ENCODE measurements at regions not wholly inside any gene's neighbourhood (a gene's known extent, or its start where the extent isn't known, plus 50 kb on each side); places are given as distances from the start of the nearest gene placed in this dataset.

DNA sequence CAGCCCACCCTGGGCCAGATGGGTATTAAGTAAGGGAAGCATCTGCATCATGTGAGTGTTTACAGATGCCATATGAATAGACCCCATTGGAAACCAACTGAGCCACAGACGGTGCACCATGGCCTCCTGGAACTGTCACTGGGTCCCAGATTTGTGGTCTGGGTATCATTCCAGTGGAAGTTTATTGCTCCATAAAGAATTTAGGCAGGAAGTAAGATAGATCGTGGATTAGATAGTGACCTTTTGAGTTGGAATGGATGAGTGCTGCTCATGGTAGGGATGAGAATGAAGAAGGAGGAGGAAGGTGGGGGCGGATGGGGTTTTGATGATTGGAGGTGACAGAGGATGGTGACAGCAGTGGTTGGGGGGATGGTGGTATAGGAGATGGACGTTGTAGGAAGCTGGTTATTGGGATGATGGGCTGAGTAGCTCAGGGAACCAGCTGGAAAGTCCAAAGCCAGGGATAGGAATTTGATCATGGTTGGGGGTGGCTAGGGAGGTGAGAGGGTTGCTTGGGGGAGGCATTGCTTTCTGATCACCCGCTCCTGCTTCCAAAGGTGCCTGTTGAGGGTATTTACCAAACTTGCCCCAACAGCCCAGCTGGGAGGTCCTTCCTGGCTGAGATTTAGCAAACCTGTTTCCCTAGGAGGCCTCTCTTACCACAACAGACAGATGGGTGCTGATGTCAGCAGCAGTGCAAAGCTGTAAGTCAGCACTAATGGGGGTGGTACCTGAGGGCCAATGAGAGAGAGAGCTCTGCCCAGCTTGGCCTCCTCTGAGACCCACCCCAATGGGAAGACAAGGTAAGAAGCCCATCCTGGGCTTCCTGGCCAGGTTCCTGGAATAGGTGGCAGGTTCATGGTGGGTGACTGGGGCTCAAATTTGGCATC lies 78.0 kb downstream of the VEGFA start:
- TF ChIP-seq, protein P1, sequence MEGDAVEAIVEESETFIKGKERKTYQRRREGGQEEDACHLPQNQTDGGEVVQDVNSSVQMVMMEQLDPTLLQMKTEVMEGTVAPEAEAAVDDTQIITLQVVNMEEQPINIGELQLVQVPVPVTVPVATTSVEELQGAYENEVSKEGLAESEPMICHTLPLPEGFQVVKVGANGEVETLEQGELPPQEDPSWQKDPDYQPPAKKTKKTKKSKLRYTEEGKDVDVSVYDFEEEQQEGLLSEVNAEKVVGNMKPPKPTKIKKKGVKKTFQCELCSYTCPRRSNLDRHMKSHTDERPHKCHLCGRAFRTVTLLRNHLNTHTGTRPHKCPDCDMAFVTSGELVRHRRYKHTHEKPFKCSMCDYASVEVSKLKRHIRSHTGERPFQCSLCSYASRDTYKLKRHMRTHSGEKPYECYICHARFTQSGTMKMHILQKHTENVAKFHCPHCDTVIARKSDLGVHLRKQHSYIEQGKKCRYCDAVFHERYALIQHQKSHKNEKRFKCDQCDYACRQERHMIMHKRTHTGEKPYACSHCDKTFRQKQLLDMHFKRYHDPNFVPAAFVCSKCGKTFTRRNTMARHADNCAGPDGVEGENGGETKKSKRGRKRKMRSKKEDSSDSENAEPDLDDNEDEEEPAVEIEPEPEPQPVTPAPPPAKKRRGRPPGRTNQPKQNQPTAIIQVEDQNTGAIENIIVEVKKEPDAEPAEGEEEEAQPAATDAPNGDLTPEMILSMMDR (IDR thresholded peaks at IDR 0.05 in 2 of 3, conservative IDR thresholded peaks at IDR 0.05 in 1 of 3; ENCODE audit: control insufficient read depth in 2 of 3, extremely low read depth in 1 of 3, insufficient read depth in 1 of 3, low read depth in 3 of 3, low read length in 3 of 3) = no peak
- TF ChIP-seq, protein P2, sequence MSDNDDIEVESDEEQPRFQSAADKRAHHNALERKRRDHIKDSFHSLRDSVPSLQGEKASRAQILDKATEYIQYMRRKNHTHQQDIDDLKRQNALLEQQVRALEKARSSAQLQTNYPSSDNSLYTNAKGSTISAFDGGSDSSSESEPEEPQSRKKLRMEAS (IDR thresholded peaks at IDR 0.05; ENCODE audit: low read depth, low read length) = no peak
- TF ChIP-seq, protein P3, sequence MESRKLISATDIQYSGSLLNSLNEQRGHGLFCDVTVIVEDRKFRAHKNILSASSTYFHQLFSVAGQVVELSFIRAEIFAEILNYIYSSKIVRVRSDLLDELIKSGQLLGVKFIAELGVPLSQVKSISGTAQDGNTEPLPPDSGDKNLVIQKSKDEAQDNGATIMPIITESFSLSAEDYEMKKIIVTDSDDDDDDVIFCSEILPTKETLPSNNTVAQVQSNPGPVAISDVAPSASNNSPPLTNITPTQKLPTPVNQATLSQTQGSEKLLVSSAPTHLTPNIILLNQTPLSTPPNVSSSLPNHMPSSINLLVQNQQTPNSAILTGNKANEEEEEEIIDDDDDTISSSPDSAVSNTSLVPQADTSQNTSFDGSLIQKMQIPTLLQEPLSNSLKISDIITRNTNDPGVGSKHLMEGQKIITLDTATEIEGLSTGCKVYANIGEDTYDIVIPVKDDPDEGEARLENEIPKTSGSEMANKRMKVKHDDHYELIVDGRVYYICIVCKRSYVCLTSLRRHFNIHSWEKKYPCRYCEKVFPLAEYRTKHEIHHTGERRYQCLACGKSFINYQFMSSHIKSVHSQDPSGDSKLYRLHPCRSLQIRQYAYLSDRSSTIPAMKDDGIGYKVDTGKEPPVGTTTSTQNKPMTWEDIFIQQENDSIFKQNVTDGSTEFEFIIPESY (IDR thresholded peaks at IDR 0.05) = no peak
- no peak for TF ChIP-seq HCFC1 (IDR thresholded peaks at IDR 0.05; ENCODE audit: low read length)
- TF ChIP-seq POLR2AphosphoS5 (IDR thresholded peaks at IDR 0.05; ENCODE audit: low read length) = no peak
- no peak for TF ChIP-seq RAD51 (IDR thresholded peaks at IDR 0.05)
- no peak for TF ChIP-seq CEBPB (IDR thresholded peaks at IDR 0.05; ENCODE audit: borderline replicate concordance in 1 of 2, low read depth in 2 of 2, low read length in 2 of 2)
- TF ChIP-seq YY1 (IDR thresholded peaks at IDR 0.05; ENCODE audit: low read depth, low read length) = no peak
- TF ChIP-seq RCOR1 (conservative IDR thresholded peaks at IDR 0.05; ENCODE audit: low read depth, low read length) = no peak
- no peak for TF ChIP-seq POLR2A (IDR thresholded peaks at IDR 0.05; ENCODE audit: low read depth, low read length)
- no peak for TF ChIP-seq NR2C1 (IDR thresholded peaks at IDR 0.05)
- TF ChIP-seq, protein P4, sequence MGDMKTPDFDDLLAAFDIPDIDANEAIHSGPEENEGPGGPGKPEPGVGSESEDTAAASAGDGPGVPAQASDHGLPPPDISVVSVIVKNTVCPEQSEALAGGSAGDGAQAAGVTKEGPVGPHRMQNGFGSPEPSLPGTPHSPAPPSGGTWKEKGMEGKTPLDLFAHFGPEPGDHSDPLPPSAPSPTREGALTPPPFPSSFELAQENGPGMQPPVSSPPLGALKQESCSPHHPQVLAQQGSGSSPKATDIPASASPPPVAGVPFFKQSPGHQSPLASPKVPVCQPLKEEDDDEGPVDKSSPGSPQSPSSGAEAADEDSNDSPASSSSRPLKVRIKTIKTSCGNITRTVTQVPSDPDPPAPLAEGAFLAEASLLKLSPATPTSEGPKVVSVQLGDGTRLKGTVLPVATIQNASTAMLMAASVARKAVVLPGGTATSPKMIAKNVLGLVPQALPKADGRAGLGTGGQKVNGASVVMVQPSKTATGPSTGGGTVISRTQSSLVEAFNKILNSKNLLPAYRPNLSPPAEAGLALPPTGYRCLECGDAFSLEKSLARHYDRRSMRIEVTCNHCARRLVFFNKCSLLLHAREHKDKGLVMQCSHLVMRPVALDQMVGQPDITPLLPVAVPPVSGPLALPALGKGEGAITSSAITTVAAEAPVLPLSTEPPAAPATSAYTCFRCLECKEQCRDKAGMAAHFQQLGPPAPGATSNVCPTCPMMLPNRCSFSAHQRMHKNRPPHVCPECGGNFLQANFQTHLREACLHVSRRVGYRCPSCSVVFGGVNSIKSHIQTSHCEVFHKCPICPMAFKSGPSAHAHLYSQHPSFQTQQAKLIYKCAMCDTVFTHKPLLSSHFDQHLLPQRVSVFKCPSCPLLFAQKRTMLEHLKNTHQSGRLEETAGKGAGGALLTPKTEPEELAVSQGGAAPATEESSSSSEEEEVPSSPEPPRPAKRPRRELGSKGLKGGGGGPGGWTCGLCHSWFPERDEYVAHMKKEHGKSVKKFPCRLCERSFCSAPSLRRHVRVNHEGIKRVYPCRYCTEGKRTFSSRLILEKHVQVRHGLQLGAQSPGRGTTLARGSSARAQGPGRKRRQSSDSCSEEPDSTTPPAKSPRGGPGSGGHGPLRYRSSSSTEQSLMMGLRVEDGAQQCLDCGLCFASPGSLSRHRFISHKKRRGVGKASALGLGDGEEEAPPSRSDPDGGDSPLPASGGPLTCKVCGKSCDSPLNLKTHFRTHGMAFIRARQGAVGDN (IDR thresholded peaks at IDR 0.05) = no peak
- TF ChIP-seq SUZ12 (IDR thresholded peaks at IDR 0.05; ENCODE audit: unreplicated experiment) = no peak
